ENCODE measurements at regions not wholly inside any gene's neighbourhood (a gene's known extent, or its start where the extent isn't known, plus 50 kb on each side); places are given as distances from the start of the nearest gene placed in this dataset.

DNA sequence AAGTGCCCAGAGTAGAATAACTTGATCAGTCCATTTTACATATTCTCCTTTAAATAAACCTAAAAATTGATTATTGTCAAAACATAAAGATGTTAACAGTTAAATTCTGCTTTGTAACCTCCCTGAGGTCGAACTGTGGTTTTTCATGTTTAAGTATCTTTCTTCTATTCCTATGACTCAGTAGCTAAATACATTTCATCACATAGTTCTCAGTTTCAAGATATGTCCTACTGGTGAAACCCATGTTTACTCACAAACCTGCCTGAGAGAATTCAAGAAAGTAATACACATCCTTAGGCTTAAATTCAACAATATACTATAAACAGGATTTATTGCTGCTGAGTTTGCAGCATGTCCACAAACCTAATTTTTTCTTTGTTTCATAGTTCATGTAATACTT lies 692.9 kb downstream of the ZPLD1 start:
- no peak for DNase-seq (ENCODE audit: low spot score)
- TF ChIP-seq, protein P1, sequence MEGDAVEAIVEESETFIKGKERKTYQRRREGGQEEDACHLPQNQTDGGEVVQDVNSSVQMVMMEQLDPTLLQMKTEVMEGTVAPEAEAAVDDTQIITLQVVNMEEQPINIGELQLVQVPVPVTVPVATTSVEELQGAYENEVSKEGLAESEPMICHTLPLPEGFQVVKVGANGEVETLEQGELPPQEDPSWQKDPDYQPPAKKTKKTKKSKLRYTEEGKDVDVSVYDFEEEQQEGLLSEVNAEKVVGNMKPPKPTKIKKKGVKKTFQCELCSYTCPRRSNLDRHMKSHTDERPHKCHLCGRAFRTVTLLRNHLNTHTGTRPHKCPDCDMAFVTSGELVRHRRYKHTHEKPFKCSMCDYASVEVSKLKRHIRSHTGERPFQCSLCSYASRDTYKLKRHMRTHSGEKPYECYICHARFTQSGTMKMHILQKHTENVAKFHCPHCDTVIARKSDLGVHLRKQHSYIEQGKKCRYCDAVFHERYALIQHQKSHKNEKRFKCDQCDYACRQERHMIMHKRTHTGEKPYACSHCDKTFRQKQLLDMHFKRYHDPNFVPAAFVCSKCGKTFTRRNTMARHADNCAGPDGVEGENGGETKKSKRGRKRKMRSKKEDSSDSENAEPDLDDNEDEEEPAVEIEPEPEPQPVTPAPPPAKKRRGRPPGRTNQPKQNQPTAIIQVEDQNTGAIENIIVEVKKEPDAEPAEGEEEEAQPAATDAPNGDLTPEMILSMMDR (IDR thresholded peaks at IDR 0.05): no peak
- Histone ChIP-seq H3K4me1 (ENCODE audit: control insufficient read depth in 1 of 2, low read depth in 2 of 2) (no peaks in the 10 kb centered on the region), H3K9me3 (no peaks in the 10 kb centered on the region), H3K36me3 (no peaks in the 10 kb centered on the region), H3K4me3 (no peak overlapping the region), H3K27me3 (replicated peaks; ENCODE audit: insufficient read depth) (no peaks in the 10 kb centered on the region), H3K27ac (no peak overlapping the region)
- ATAC-seq (ENCODE audit: insufficient number of reproducible peaks, low FRiP score, low read depth): no peak

DNA sequence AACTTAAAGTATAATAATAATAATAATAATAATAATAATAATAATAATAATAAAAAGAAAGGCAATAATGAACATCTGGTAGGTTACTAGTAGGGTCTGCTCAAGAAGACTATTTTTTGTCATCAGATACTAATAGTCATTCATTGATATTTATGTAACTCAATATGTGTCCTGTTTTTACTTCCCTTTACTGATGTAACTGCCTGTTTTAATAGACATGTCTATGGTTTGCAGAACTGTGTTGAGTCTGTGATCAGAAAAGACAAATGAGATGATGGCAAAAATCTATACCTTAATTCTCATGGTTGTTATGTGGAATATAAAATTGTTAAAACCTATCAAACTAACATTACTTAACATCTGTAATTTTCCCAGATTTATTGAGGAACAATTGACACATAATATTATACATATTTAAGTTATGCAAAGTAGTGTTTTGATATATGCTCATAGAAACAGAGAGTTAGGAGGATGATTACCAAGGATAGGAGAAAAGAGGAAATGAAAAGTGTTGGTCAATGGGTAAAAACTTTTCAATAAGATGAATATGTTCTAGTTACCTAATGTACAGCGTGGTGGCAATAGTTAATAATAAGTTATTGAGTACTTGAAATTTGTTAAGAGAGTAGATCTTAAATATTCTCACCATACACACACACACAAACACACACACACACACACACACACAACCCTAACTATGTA lies 699.4 kb downstream of the ZPLD1 start:
- Histone ChIP-seq H3K36me3 (no peaks in the 10 kb centered on the region), H3K4me3 (no peak overlapping the region), H3K27ac (no peak overlapping the region), H3K4me1 (ENCODE audit: control insufficient read depth in 1 of 2, low read depth in 2 of 2) (no peaks in the 10 kb centered on the region), H3K9me3 (no peaks in the 10 kb centered on the region), H3K27me3 (replicated peaks; ENCODE audit: insufficient read depth) (no peaks in the 10 kb centered on the region)
- TF ChIP-seq, protein P1 (IDR thresholded peaks at IDR 0.05): no peak
- ATAC-seq (ENCODE audit: insufficient number of reproducible peaks, low FRiP score, low read depth) (no peak), DNase-seq (ENCODE audit: low spot score) (no peak)

DNA sequence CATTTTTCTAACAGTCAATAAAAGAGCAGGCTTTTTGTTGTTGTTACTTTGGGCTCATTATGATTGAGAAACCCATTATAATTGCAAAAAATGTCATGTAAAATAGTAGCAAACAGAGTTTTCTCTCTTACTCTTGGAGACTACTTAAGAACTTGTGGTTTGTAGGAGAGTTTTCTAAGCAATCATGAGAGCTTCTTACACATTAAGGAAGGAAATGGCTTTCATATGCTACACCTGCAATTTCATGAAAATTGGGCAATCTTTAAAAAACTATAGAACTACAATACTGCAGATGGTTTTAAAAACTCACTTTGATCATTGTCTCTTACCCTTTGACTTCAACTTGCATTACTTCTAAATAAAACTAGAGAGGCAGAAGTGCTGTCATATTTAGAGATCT lies 701.8 kb downstream of the ZPLD1 start:
- ATAC-seq (ENCODE audit: insufficient number of reproducible peaks, low FRiP score, low read depth): no peak

DNA sequence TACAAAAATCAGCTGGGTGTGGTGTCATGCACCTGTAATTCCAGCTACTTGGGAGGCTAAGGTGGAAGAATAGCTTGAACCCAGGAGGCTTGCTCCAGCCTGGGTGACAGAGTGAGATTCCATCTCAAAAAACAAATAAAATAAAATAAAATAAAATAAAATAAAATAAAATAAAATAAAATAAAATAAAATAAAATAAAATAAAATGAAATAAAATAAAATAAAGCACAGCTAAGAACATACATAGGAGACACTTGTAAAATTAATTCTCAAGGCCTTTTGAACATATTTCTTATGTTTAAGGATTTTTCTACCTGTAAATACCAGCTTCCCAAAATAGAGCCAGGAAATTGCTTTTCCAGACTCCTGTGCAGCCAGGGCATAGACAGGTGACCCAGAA lies 703.0 kb downstream of the ZPLD1 start:
- Histone ChIP-seq H3K4me1 (ENCODE audit: control insufficient read depth in 1 of 2, low read depth in 2 of 2) (no peaks in the 10 kb centered on the region), H3K9me3 (no peaks in the 10 kb centered on the region), H3K36me3 (no peaks in the 10 kb centered on the region), H3K27me3 (replicated peaks; ENCODE audit: insufficient read depth) (no peaks in the 10 kb centered on the region), H3K4me3 (no peak overlapping the region), H3K27ac (no peak overlapping the region)
- ATAC-seq (ENCODE audit: insufficient number of reproducible peaks, low FRiP score, low read depth) (no peak), DNase-seq (ENCODE audit: low spot score) (no peak)
- TF ChIP-seq, protein P1 (IDR thresholded peaks at IDR 0.05): no peak

More for the DNA sequence above, 701.8 kb downstream of the ZPLD1 start:
- H3K36me3 ChIP-seq: no peaks in the 10 kb centered on the region
- DNase-seq (ENCODE audit: low spot score): no peak
- no peak overlapping the region for H3K4me3 ChIP-seq
- TF ChIP-seq, protein P1 (IDR thresholded peaks at IDR 0.05): no peak
- H3K9me3 ChIP-seq: no peaks in the 10 kb centered on the region
- H3K27me3 ChIP-seq (replicated peaks; ENCODE audit: insufficient read depth): no peaks in the 10 kb centered on the region
- no peak overlapping the region for H3K27ac ChIP-seq
- H3K4me1 ChIP-seq (ENCODE audit: control insufficient read depth in 1 of 2, low read depth in 2 of 2): no peaks in the 10 kb centered on the region

DNA sequence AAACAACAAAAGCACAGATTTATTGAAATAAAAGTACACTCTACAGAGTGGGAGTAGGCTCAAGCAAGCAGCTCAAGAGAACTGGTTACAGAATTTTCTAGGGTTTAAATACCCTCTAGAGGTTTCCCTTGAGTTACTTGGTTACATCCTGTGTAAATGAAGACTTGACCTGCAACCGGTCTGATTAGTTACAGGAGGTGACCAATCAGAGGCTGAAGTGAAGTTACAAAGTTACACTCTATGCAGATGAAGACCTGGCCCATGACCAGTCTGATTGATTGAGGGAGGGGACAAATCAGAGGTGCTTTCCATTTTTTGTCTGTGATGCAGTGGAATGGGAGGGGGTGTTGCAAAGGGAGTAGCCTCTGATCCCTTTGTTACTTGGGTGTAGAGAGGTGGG lies 723.4 kb downstream of the ZPLD1 start:
- Histone ChIP-seq H3K27ac (no peak overlapping the region), H3K4me3 (no peak overlapping the region), H3K4me1 (ENCODE audit: control insufficient read depth in 1 of 2, low read depth in 2 of 2) (no peaks in the 10 kb centered on the region), H3K27me3 (replicated peaks; ENCODE audit: insufficient read depth) (no peaks in the 10 kb centered on the region), H3K9me3 (no peaks in the 10 kb centered on the region), H3K36me3 (no peaks in the 10 kb centered on the region)
- TF ChIP-seq, protein P1 (IDR thresholded peaks at IDR 0.05): no peak
- no peak for DNase-seq (ENCODE audit: low spot score)
- ATAC-seq (ENCODE audit: insufficient number of reproducible peaks, low FRiP score, low read depth): no peak

Data from thoracic aorta (tissue), 2 donors.